SK-N-SH treated with all-trans-retinoic acid at 6 μM for 48 hours (cell line): ENCODE measurements at regions not wholly inside any gene's neighbourhood (a gene's known extent, or its start where the extent isn't known, plus 50 kb on each side); places are given as distances from the start of the nearest gene placed in this dataset.

Source experiments
- PPARA ChIP-seq: fragments of 250-450 bp; sonication (Bioruptor Pico); IDR thresholded peaks from 2 replicates; pipeline ENCODE4 v1.5.0; 2020; ENCODE audit warnings: mild to moderate bottlenecking, borderline replicate concordance
- ZNF70 ChIP-seq: fragments of 450-650 bp; formaldehyde crosslinking; IDR thresholded peaks from 2 replicates; pipeline ENCODE4 v1.5.0; 2020; ENCODE audit warnings: mild to moderate bottlenecking, moderate library complexity

DNA sequence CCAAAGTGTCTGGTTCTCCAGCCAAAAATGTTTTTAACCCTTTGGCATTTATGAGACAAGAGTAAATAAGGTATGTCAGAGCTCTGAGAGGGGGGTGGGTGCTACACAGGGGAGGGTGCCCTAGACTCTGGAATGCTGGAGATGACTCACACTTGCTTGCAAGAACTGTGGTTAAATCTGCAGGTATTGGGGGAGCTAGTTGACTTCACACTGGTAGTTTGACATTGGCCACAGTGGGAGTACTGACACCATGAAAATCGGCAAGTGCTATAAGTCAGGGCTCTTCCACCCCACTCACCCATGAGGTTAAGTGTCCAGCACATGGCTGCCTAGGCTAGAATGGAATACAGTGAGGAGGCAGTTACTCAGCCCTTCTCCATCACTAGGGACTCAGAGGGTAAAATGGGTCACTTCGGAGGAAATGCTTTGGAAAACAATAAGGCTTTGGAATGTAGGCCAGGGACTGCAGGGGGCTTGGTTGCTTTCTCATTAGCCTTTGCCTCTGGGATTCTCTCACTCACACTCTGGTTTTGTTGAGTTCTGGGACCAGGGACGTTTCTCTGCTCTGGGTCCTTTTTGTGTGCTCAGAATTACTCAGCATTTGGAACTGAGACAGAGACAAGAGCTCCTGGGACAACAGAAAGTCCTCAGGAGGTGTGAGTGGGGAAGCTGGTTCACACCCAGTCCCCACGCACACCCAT is 91.6 kb downstream of the ACKR3 start:
- TF ChIP-seq PPARA (CRISPR knock-in tag) (no peak), ZNF70 (CRISPR knock-in tag) (no peak)
